Thyroid gland (tissue), 4 donors: ENCODE measurements at regions not wholly inside any gene's neighbourhood (a gene's known extent, or its start where the extent isn't known, plus 50 kb on each side); places are given as distances from the start of the nearest gene placed in this dataset.

ENCODE experiments used
- POLR2A ChIP-seq, 2 donors: fragments of 450-650 bp; IDR thresholded peaks; one replicate each; pipeline ENCODE4 v1.6.1; 2017; ENCODE audit warnings: antibody characterized with exemption in 2 of 2, mild to moderate bottlenecking in 2 of 2, moderate library complexity in 1 of 2
- TF ChIP-seq, protein P1 (sequence below), 6 experiments: fragments of 200-600 bp in 3 of 6; fragments of 450-650 bp in 3 of 6; sonication (generic) in 3 of 6; IDR thresholded peaks; one replicate each; pipeline ENCODE4 v1.5.1; 2016 to 2019; ENCODE audit warnings: antibody characterized with exemption in 6 of 6, mild to moderate bottlenecking in 2 of 6, inconsistent platforms in 1 of 6, moderate library complexity in 1 of 6

DNA sequence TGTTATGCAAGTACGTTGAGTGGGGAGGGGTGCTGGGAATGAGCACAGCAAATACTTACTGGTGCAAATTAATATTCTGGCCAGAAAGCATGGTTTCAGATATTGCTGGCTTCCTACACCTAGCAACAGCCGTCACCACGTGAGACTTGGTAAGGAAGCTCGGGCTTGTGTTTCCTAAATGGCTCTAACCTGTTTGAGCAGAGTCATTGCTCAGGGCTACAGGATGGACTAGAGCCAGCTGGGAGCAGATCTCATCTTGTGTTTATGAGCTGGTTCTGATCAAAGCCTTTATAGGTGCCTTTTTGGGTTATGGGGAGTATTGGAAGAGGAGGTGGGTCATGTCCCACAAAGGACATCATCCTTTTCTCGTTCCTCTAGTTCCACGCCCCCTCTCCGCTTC is 200.3 kb downstream of the BUB3 start:
- TF ChIP-seq, protein P1, sequence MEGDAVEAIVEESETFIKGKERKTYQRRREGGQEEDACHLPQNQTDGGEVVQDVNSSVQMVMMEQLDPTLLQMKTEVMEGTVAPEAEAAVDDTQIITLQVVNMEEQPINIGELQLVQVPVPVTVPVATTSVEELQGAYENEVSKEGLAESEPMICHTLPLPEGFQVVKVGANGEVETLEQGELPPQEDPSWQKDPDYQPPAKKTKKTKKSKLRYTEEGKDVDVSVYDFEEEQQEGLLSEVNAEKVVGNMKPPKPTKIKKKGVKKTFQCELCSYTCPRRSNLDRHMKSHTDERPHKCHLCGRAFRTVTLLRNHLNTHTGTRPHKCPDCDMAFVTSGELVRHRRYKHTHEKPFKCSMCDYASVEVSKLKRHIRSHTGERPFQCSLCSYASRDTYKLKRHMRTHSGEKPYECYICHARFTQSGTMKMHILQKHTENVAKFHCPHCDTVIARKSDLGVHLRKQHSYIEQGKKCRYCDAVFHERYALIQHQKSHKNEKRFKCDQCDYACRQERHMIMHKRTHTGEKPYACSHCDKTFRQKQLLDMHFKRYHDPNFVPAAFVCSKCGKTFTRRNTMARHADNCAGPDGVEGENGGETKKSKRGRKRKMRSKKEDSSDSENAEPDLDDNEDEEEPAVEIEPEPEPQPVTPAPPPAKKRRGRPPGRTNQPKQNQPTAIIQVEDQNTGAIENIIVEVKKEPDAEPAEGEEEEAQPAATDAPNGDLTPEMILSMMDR (IDR thresholded peaks at IDR 0.05): no peak
- TF ChIP-seq POLR2A (IDR thresholded peaks at IDR 0.05): no peak
